ENCODE measurements at regions not wholly inside any gene's neighbourhood (a gene's known extent, or its start where the extent isn't known, plus 50 kb on each side); places are given as distances from the start of the nearest gene placed in this dataset.

- H3K27me3 ChIP-seq (ENCODE audit: control insufficient read depth, insufficient read depth, low read length): no peaks in the 10 kb centered on the region
- no peak overlapping the region for H3K27ac ChIP-seq (ENCODE audit: low read depth, low read length)
- no peak overlapping the region for H3K4me3 ChIP-seq (ENCODE audit: low read depth, low read length)
- no peak for DNase-seq (ENCODE audit: low read depth in 4 of 6, low spot score in 6 of 6)
- no peaks in the 10 kb centered on the region for H3K4me1 ChIP-seq (ENCODE audit: control insufficient read depth, insufficient read depth, low read length)
- H3K9me3 ChIP-seq (ENCODE audit: control insufficient read depth, insufficient read depth, low read length): no peaks in the 10 kb centered on the region
- WGBS (ENCODE audit: insufficient coverage): no CpG with 5 or more reads among the region's 2 CpGs
- no peaks in the 10 kb centered on the region for H3K36me3 ChIP-seq (ENCODE audit: control insufficient read depth, insufficient read depth, low read length)
These were observed 67.4 kb upstream of the SNRK start for GRCh38 chr3:43218921-43219320.

DNA sequence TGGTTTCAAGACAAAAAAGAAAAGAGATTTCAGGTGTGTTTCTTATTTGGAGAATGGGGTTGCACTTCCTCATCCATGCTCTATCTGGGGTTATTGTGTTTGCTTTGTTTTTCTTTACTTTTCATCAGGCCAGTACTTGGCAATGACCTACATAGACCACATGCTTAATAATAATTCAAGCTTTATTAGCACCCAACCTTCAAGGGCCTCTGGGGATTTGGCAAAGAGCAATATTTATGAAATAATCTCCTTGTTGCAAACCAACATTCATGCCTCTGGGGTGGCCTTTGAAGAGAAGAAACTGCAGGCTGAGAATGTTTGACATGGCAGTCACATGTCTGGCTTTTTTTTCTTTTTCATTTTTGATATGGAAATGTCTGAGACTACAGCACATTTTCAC is 68.2 kb upstream of the SNRK start:
- H3K27ac ChIP-seq (ENCODE audit: low read depth, low read length): no peak overlapping the region
- no peak overlapping the region for H3K4me3 ChIP-seq (ENCODE audit: low read depth, low read length)
- DNase-seq (ENCODE audit: low read depth in 4 of 6, low spot score in 6 of 6): no peak
- no peaks in the 10 kb centered on the region for H3K4me1 ChIP-seq (ENCODE audit: control insufficient read depth, insufficient read depth, low read length)
- H3K9me3 ChIP-seq (ENCODE audit: control insufficient read depth, insufficient read depth, low read length): no peaks in the 10 kb centered on the region
- H3K27me3 ChIP-seq (ENCODE audit: control insufficient read depth, insufficient read depth, low read length): no peaks in the 10 kb centered on the region
- H3K36me3 ChIP-seq (ENCODE audit: control insufficient read depth, insufficient read depth, low read length): no peaks in the 10 kb centered on the region

DNA sequence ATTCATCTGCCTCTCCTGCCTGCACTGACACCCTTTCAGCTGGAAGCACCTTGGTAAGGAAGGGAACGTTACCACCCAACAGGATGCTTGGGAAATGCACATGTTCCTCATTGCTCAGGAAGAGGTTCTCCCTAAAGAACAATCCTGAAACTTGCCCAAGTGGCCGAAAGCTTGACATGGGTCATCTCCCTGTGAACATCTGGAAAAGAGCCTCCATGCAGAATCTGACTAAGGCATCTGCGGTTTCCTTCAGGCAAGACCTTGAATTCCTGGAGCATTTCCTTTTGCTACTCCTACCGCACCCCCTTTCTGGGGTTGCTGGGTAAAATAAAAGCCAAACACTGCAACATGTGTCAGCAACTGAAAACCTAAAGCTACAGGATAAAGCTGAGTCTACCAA is 68.7 kb upstream of the SNRK start:
- Histone ChIP-seq H3K27me3 (ENCODE audit: control insufficient read depth, insufficient read depth, low read length) (no peaks in the 10 kb centered on the region), H3K36me3 (ENCODE audit: control insufficient read depth, insufficient read depth, low read length) (no peaks in the 10 kb centered on the region), H3K9me3 (ENCODE audit: control insufficient read depth, insufficient read depth, low read length) (no peaks in the 10 kb centered on the region), H3K4me3 (ENCODE audit: low read depth, low read length) (no peak overlapping the region), H3K4me1 (ENCODE audit: control insufficient read depth, insufficient read depth, low read length) (no peaks in the 10 kb centered on the region), H3K27ac (ENCODE audit: low read depth, low read length) (no peak overlapping the region)
- 98% methylated on average over 4 of the region's 4 CpGs for WGBS (ENCODE audit: insufficient coverage)
- DNase-seq (ENCODE audit: low read depth in 4 of 6, low spot score in 6 of 6): no peak

DNA sequence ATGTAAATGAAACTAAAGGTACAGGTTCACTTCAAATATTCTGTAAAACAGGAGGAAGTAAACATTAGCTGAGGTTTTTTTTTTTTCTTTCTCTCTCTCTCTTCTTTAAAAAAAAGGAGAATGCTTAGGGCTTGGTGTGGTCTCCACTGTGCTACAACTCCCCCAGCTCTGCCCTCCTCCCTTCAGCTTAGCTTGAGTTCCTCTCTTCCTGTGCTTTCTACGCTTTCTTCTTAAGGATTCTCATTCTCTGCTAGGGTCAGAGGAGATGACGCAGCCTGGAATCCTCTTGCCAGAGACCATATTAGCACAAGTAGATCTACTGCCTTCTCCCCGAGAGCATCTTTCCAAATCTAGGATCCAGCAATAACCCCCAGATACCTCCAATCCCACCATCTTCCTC is 69.1 kb upstream of the SNRK start:
- no peak for DNase-seq (ENCODE audit: low read depth in 4 of 6, low spot score in 6 of 6)
- WGBS (ENCODE audit: insufficient coverage): 94% methylated on average over 3 of the region's 3 CpGs

GRCh38 chr3:43215663-43216275 is 70.6 kb upstream of the SNRK start:
- H3K4me1 ChIP-seq (ENCODE audit: control insufficient read depth, insufficient read depth, low read length): no peaks in the 10 kb centered on the region
- WGBS (ENCODE audit: insufficient coverage): 97% methylated on average over 3 of the region's 3 CpGs

More for the DNA sequence above, 69.1 kb upstream of the SNRK start:
- H3K4me3 ChIP-seq (ENCODE audit: low read depth, low read length): no peak overlapping the region
- H3K36me3 ChIP-seq (ENCODE audit: control insufficient read depth, insufficient read depth, low read length): no peaks in the 10 kb centered on the region
- no peak overlapping the region for H3K27ac ChIP-seq (ENCODE audit: low read depth, low read length)
- no peaks in the 10 kb centered on the region for H3K4me1 ChIP-seq (ENCODE audit: control insufficient read depth, insufficient read depth, low read length)
- H3K9me3 ChIP-seq (ENCODE audit: control insufficient read depth, insufficient read depth, low read length): no peaks in the 10 kb centered on the region
- H3K27me3 ChIP-seq (ENCODE audit: control insufficient read depth, insufficient read depth, low read length): no peaks in the 10 kb centered on the region

DNA sequence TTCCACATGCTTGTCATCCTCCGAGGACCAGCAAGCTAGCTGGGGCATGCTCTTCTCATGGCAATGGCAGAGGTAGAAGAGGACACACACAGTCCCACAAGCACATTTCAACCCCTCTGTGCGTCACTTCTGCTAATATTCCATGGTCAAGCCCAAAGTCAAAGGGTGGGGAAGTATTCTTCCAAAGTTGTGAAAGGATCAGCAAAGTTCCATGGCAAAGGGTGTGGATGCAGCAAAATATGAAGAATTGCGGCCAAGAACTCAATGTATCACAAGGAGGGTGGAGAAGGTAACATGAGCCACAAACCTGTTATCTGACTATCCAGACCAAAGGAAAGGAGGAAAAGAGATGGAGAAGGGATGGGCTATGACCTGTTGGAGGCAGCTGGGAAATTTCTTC is 71.2 kb upstream of the SNRK start:
- Histone ChIP-seq H3K36me3 (ENCODE audit: control insufficient read depth, insufficient read depth, low read length) (no peaks in the 10 kb centered on the region), H3K27me3 (ENCODE audit: control insufficient read depth, insufficient read depth, low read length) (no peaks in the 10 kb centered on the region), H3K27ac (ENCODE audit: low read depth, low read length) (no peak overlapping the region), H3K4me3 (ENCODE audit: low read depth, low read length) (no peak overlapping the region), H3K4me1 (ENCODE audit: control insufficient read depth, insufficient read depth, low read length) (no peaks in the 10 kb centered on the region), H3K9me3 (ENCODE audit: control insufficient read depth, insufficient read depth, low read length) (no peaks in the 10 kb centered on the region)
- WGBS (ENCODE audit: insufficient coverage): 92% methylated on average over 2 of the region's 3 CpGs
- no peak for DNase-seq (ENCODE audit: low read depth in 4 of 6, low spot score in 6 of 6)

More at GRCh38 chr3:43215663-43216275, 70.6 kb upstream of the SNRK start:
- H3K4me3 ChIP-seq (ENCODE audit: low read depth, low read length): no peak overlapping the region
- H3K27ac ChIP-seq (ENCODE audit: low read depth, low read length): no peak overlapping the region
- no peaks in the 10 kb centered on the region for H3K36me3 ChIP-seq (ENCODE audit: control insufficient read depth, insufficient read depth, low read length)
- H3K9me3 ChIP-seq (ENCODE audit: control insufficient read depth, insufficient read depth, low read length): no peaks in the 10 kb centered on the region
- no peaks in the 10 kb centered on the region for H3K27me3 ChIP-seq (ENCODE audit: control insufficient read depth, insufficient read depth, low read length)
- DNase-seq (ENCODE audit: low read depth in 4 of 6, low spot score in 6 of 6): no peak

DNA sequence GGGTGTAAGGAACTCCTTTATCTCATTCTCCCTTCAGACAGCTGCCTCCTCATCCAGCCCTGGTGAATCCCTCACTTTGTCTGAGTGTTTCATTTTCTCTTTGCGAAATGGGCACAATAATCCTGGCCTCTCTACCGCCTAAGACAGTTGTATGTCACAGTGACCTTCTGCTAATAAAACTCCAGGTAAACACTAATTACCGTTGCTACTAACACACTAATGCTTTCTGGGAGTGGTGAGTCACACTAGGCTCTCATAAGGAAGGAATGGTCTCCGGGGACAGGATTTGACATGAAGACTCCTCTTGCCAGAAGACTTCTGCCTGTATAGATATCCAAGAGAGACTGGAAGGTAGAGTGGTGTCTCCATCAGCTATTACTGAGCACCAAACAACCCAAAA is 71.7 kb upstream of the SNRK start:
- H3K27ac ChIP-seq (ENCODE audit: low read depth, low read length): no peak overlapping the region
- 100% methylated on average over 2 of the region's 4 CpGs for WGBS (ENCODE audit: insufficient coverage)
- H3K36me3 ChIP-seq (ENCODE audit: control insufficient read depth, insufficient read depth, low read length): no peaks in the 10 kb centered on the region
- H3K4me3 ChIP-seq (ENCODE audit: low read depth, low read length): no peak overlapping the region
- H3K4me1 ChIP-seq (ENCODE audit: control insufficient read depth, insufficient read depth, low read length): no peaks in the 10 kb centered on the region
- DNase-seq (ENCODE audit: low read depth in 4 of 6, low spot score in 6 of 6): no peak
- H3K9me3 ChIP-seq (ENCODE audit: control insufficient read depth, insufficient read depth, low read length): no peaks in the 10 kb centered on the region
- H3K27me3 ChIP-seq (ENCODE audit: control insufficient read depth, insufficient read depth, low read length): no peaks in the 10 kb centered on the region

GRCh38 chr3:43213631-43214030 is 72.7 kb upstream of the SNRK start:
- Histone ChIP-seq H3K9me3 (ENCODE audit: control insufficient read depth, insufficient read depth, low read length) (no peaks in the 10 kb centered on the region), H3K27me3 (ENCODE audit: control insufficient read depth, insufficient read depth, low read length) (no peaks in the 10 kb centered on the region), H3K27ac (ENCODE audit: low read depth, low read length) (no peak overlapping the region), H3K4me1 (ENCODE audit: control insufficient read depth, insufficient read depth, low read length) (no peaks in the 10 kb centered on the region), H3K4me3 (ENCODE audit: low read depth, low read length) (no peak overlapping the region), H3K36me3 (ENCODE audit: control insufficient read depth, insufficient read depth, low read length) (no peaks in the 10 kb centered on the region)
- DNase-seq (ENCODE audit: low read depth in 4 of 6, low spot score in 6 of 6): no peak
- WGBS (ENCODE audit: insufficient coverage): no CpG with 5 or more reads among the region's 1 CpG

DNA sequence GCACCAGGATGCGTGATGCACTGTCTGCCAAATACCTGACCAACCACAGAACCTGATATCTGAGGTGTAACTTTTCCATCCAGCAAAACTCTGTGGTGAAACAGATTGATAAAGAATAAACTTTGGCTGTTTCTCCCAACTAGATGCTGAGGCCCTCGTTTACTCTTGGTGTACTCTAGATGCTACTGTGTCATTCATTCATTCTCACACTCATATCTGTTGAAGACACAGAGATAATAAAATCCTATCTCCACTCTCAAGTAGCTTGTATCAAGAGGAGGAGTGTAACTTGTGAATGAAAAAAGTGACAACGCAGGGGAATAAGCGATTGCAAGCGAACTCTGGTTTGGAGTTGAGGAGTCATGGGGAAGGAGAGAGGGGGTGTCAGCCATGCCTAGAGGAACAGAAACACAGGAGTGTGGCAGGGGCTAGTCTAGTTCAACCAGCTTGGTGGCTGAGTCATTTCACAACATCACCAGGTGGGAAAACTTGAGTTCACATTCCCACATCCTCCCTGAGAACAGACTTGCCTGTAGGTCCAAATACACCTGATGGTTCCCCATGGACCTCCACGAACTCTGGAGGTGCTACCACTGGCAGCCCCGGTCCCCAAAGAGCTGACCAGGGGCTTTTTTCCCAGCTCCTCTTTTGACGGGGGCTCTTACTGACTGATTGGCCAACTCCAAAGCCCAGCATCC is 73.3 kb upstream of the SNRK start:
- no peaks in the 10 kb centered on the region for H3K9me3 ChIP-seq (ENCODE audit: control insufficient read depth, insufficient read depth, low read length)
- H3K4me3 ChIP-seq (ENCODE audit: low read depth, low read length): no peak overlapping the region
- no peak for DNase-seq (ENCODE audit: low read depth in 4 of 6, low spot score in 6 of 6)
- 90% methylated on average over 6 of the region's 8 CpGs for WGBS (ENCODE audit: insufficient coverage)
- no peaks in the 10 kb centered on the region for H3K27me3 ChIP-seq (ENCODE audit: control insufficient read depth, insufficient read depth, low read length)
- H3K27ac ChIP-seq (ENCODE audit: low read depth, low read length): no peak overlapping the region
- no peaks in the 10 kb centered on the region for H3K4me1 ChIP-seq (ENCODE audit: control insufficient read depth, insufficient read depth, low read length)
- no peaks in the 10 kb centered on the region for H3K36me3 ChIP-seq (ENCODE audit: control insufficient read depth, insufficient read depth, low read length)

DNA sequence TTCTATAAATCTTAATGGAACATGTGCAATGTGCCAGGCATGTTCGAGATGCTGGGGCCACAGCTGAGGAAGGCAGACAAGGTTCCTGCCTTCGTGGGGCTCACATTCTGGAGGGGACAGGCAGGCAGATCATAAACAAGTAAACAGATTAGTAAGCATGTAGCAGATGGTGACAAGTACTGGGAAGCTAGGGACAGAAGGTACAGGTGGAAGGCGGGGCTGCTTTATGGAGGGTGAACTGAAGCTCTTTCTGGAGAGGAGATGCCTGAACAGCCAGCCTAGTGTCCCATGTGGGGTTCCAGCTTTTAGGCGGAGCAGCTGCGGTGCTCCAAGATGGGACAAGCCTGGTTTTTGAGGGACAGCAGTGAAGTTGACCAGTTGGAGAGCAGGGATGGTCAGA is 74.7 kb upstream of the SNRK start:
- Histone ChIP-seq H3K4me3 (ENCODE audit: low read depth, low read length) (no peak overlapping the region), H3K9me3 (ENCODE audit: control insufficient read depth, insufficient read depth, low read length) (no peaks in the 10 kb centered on the region), H3K27ac (ENCODE audit: low read depth, low read length) (no peak overlapping the region), H3K36me3 (ENCODE audit: control insufficient read depth, insufficient read depth, low read length) (no peaks in the 10 kb centered on the region), H3K27me3 (ENCODE audit: control insufficient read depth, insufficient read depth, low read length) (no peaks in the 10 kb centered on the region), H3K4me1 (ENCODE audit: control insufficient read depth, insufficient read depth, low read length) (no peaks in the 10 kb centered on the region)
- WGBS (ENCODE audit: insufficient coverage): 98% methylated on average over 5 of the region's 5 CpGs
- no peak for DNase-seq (ENCODE audit: low read depth in 4 of 6, low spot score in 6 of 6)

Data from spinal cord (tissue), 9 donors.